Colon (tissue), 2 donors: ENCODE measurements at regions not wholly inside any gene's neighbourhood (a gene's known extent, or its start where the extent isn't known, plus 50 kb on each side); places are given as distances from the start of the nearest gene placed in this dataset.
"Not testable (repeated sequence)": the region's sequence is repeated elsewhere in the genome, so short reads cannot be mapped to it uniquely, and the experiment has no call there.

ENCODE experiments used
- FAIRE-seq: peaks from 2 replicates; lab custom pipeline; 2012; peaks lifted over from hg19 to GRCh38; lab: Jason Lieb, UNC
- donor health status: control.
- donor health status: control.

- FAIRE-seq: no peak
Measured at GRCh38 chr3:35417080-35417479, 222.2 kb upstream of the ARPP21 start.

DNA sequence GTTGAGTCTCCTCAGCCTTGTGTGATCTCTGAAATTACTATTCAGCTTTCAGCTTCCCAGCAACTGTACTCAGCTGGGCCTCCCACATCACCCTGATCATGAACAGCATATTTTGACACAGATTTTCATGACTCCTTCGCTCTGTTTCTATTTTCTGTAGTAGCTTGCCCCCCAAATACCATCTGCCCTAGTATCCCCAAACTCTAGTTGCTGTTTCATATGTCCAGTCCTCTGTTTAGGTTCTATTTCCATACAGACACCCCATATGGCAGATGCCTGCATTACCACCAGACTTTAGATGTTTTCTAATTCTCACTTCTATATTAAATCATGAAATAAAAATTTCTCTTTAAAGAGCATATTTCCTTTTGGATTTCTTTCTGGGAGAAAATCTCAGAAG lies 217.2 kb upstream of the ARPP21 start:
- FAIRE-seq: no peak

DNA sequence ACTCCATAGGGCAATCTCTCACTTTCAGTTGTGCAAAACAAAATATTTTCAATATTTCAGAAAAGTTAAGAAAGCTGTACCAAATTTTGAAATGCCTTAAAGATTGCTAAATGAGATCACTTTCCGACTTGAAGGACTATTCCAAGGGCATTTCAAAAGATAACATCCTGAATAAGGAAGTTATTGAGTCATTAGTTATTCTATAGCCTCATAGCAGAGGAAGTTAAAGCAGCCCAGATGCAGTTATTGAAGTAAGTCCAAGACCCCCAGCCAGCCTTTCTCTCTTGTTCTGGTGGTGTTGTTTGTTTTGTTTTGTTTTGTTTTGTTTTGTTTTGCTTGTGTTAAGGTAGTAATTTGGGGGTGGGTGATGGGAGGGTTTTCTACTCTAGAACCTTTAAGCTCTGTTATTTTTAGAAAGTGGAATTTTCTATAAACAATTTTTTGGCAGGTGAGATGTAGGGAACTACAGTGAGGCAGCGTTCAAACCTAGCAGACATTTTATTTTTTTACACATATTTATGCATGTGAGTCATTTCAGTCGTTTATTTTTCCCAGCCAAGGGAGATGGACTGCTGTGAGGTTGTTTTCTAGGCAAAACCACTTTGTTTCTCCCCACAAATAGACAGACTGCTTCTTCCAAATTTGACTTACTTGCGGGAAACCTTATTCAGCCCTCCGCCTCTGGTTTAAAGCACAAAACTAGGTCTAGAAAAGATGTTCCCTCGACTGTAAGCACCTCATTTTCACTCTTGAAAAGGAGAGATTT lies 216.3 kb upstream of the ARPP21 start:
- FAIRE-seq: no peak

DNA sequence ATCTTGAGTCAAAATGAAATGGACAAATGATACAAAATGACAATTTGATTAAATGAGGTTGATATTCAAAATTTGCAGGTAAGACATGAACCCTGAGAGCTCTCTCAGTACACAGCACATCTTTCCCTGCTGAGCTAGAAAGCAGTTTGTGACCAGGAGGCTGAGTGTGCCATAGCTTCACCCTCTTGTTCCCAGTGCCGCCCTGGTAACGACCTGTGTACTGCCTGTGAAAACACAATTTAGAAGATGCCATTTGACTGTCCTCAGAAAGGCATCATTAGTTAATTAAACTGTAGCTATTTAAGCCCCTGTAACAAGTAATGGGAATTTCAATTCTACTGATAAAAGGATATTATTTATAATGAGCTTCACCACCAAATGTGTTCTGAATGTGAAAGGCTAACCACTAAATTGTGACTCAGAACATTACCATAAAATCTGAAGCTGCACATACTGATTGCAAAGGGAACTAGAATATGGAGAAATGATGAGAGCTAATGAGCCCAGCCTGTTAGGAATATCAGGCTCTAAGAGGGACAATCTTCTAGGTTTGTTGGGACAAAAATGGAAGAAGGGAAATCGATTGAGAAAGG lies 212.9 kb upstream of the ARPP21 start:
- FAIRE-seq: no peak

GRCh38 chr3:35437381-35437780 lies 201.9 kb upstream of the ARPP21 start:
- FAIRE-seq: no peak

DNA sequence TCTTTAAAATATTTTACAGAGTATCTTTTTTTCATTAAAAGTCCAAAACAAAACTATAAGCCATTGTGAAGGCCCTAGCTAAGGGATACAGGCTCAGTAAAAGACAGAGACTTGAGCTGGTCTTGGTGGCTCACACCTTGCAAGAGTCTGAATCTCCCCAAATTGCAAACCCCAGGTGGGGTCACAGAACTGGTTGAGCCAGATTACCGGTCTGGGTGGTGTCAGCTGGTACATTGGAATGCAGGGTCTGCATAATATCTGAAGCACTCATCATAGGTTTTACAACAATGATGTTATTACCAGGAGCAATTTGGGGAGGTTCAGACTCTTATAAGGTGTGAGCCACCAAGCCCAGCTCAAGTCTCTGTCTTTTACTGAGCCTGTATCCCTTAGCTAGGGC lies 201.2 kb upstream of the ARPP21 start:
- no peak for FAIRE-seq

- no peak for FAIRE-seq
Measured at GRCh38 chr3:35439663-35440062, 199.7 kb upstream of the ARPP21 start.

DNA sequence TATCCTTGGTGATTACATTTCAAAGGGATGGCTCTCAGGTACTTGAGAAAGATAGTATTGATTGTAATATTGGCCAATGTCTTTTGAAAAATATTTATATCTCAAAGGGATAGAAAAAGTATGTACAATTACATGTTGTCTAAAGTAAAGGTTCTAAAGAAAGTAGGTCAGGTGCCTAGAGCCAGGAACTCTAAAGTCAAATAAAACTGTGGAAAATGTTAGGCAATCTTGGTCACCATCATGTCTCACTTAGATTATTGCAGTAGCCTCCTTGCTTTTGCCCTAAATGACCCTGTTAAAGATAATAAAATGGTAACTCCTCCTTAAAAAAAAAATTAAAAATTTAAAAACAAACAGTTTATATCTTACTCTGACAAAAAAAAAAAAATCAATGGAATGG lies 198.5 kb upstream of the ARPP21 start:
- FAIRE-seq: no peak

GRCh38 chr3:35446896-35447295 lies 192.4 kb upstream of the ARPP21 start:
- no peak for FAIRE-seq

DNA sequence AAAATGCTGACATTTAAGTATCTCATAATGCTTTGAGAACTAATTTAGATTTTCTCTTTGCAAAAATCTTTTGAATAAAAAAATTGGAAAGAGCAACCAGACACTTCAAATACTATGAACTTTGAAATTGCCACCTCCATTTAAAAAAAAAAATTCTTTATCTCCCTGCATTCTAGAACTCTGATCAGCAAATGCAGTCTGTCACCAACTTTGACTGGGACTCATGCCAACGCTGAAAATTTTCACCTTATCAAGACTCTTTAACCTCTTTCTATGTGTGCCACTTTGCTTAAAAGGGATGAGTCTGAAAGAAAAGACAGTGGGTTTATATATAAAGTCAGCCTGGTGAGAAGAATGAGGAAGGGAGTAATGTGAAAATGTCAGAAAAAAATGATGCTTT lies 191.2 kb upstream of the ARPP21 start:
- FAIRE-seq: no peak

DNA sequence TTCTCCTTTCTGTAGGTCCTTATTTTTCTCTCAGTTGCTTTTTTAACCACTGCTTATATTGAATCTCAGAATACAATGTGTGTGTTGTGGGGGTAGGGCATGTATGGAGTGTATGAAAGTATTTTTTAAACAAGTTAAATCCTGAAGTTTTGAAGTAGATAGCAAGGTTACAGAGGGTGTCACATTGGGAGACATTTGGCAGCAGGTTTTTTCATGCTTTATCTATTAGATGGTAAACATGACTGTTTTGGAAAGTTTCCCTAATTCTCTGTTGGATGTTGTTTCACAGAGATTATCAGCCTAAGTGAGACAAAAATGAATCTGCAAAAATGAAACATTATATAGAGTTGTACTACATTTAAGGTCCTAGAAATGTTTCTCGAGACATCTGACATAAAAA lies 190.6 kb upstream of the ARPP21 start:
- FAIRE-seq: no peak

DNA sequence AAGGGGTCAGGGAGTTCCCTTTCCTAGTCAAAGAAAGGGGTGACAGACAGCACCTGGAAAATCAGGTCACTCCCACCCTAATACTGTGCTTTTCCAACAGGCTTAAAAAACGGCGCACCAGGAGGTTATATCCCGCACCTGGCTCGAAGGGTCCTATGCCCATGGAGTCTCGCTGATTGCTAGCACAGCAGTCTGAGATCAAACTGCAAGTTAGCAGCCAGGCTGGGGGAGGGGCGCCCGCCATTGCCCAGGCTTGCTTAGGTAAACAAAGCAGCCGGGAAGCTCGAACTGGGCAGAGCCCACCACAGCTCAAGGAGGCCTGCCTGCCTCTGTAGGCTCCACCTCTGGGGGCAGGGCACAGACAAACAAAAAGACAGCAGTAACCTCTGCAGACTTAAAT lies 184.5 kb upstream of the ARPP21 start:
- not testable (repeated sequence) for FAIRE-seq

DNA sequence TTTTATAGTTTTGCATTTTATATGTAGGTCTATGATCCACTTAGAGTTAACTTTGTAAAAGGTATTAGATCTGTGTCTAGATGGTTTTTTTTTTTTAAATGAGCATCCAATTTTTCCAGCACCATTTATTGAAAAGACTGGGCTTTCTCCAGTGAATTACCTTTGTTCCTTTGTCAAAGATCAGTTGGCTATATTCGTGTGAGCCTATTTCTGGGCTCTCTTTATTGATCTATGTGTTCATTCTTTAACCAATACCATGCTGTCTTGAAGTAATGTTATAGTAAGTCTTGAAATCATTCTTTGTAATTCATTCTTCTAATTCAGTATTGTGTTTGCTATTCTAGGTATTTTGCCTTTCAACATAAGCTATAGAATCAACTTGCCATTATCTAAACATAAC lies 165.4 kb upstream of the ARPP21 start:
- no peak for FAIRE-seq

GRCh38 chr3:35482566-35482965 lies 156.8 kb upstream of the ARPP21 start:
- not testable (repeated sequence) for FAIRE-seq

DNA sequence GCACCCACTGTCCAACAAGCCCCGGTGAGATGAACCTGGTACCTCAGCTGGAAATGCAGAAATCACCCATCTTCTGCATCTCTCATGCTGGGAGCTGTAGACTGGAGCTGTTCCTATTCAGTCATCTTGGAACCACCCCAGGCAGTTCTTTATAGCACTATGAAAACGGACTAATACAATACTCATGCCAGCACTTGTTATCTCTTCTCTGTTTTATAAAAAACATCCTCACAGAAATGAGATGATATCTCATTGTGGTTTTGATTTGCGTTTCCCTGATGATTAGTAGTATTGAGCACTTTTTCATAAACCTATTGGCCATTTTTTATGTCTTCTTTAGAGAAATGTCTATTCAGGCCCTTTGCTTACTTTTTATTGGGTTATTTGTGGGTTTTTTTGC lies 156.2 kb upstream of the ARPP21 start:
- FAIRE-seq: no peak

GRCh38 chr3:35484929-35485530 lies 154.3 kb upstream of the ARPP21 start:
- FAIRE-seq: no peak

- FAIRE-seq: no peak
Measured at GRCh38 chr3:35486295-35486694, 153.0 kb upstream of the ARPP21 start.

DNA sequence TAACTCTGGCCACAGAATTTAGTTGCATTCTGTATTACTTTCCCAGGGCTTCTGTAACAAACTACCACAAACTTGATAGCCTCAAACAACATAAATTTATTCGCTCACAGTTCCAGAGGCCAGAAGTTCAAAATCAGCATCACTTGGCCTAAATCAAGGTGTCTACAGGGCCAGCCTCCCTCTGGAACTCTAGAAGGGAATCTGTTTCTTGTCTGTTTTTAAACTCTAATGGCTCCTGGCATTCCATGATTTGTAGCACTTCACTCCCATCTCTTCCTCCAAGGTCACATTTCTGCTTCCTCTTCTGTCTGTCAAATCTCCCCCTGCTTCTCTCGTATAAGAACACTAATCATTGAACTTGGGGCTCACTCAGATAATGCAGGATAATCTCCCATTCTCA lies 151.9 kb upstream of the ARPP21 start:
- no peak for FAIRE-seq

- no peak for FAIRE-seq
Measured at GRCh38 chr3:35488526-35488925, 150.8 kb upstream of the ARPP21 start.

DNA sequence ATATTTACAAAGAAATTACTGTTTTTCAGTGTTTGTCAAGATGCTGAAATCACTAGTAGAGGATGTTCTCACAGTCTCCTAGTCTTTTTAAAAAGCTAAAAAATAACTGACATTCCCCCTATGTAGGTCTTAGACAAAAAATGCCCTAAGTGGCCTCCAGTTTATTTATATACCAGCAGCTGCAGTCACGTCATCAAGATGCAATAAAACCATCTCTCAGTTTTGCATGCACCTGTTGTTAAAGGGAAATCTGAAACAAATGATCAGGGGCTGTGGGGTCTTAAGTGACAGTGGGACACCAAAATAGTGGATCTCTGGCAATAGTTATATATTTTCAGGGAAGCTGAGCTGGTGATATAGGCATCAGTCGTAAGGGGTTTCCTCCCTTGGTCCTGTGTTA lies 146.5 kb upstream of the ARPP21 start:
- FAIRE-seq: no peak

DNA sequence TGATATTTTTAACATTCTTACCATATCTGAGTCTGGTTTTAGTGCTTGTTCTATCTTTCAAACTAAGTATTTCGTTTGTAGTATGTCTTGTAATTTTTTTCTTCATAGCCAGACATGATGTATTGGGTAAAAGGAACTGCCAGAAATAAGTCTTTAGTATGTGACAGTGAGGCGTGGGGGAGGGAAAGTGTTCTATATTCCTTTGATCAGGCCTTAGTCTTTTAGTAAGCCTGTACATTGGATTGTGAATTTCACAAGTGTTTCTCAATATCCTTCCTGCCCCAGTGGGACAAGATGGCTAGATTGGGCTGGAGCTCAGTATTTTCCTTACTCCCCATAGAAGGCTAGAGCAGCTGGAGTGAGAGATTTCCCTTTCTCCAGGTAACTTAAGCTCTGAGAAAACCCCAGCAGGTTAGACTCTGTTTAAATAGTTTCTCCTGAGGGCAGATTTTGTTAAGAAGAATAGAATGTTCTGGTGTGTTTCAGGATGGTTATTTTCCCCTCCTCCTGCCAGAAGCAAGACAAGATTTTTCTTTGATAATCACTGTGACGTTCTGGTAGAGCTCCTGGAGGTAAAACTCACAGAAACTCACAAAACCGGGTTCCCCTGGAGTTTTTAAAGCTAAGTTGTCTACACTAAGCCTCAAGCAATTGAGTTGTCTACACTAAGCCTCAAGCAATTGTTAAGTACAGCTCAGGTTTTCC lies 140.7 kb upstream of the ARPP21 start:
- no peak for FAIRE-seq

DNA sequence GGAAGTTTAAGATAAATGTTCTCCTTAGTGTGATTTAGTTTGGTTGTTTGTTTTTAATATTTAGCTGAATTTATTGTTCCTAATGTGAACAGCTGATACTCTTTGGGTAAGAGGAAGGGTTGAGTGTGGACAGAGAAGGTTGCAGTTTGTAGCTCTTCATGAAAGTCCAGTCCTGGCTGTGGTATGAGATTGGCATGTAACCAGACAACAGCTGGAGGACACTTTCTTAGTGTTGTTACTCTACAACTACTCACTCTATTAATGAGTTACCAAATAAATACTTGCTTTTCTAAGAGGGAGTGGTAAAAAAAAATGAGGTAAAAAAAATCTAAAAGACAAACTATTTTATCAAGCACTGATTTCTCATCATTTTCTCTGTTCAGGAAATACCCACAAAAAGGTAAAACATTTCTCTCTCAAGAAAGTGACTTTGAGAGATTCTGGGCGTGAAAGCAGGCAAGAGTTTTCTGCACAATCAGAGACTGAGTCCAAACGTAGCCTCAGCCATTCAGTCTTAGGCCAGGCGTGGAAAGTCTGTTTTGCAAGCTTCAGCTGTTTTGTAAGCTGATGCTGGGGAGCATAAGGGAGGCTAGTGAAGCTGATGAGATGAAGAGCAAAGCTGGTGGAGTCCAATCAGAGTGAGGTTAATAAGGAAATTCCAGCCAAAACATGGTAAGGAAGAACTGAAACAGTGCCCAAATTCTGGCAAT lies 138.5 kb upstream of the ARPP21 start:
- no peak for FAIRE-seq
